Erythroblast (primary cell): ENCODE measurements at regions not wholly inside any gene's neighbourhood (a gene's known extent, or its start where the extent isn't known, plus 50 kb on each side); places are given as distances from the start of the nearest gene placed in this dataset.

Experiments used
- GATA1 ChIP-seq: IDR thresholded peaks from 2 replicates; pipeline ENCODE4 v1.6.1; 2011; ENCODE audit warnings: low read depth, mild to moderate bottlenecking, control low read depth, low read length, moderate library complexity
- POLR2A ChIP-seq: IDR thresholded peaks from 2 replicates; pipeline ENCODE4 v1.6.1; 2011; ENCODE audit warnings: mild to moderate bottlenecking, low read length

GRCh38 chr2:7752291-7752690, 835.1 kb downstream of the RNF144A start:
- no peak for TF ChIP-seq POLR2A
- no peak for TF ChIP-seq GATA1
